Psoas muscle (tissue), 7 donors: ENCODE measurements at regions not wholly inside any gene's neighbourhood (a gene's known extent, or its start where the extent isn't known, plus 50 kb on each side); places are given as distances from the start of the nearest gene placed in this dataset.

ENCODE experiments used
- ATAC-seq, 4 donors: fragments of 200-7000 bp; cut with Tn5 transposase; one replicate each; pipeline ENCODE4 v1.9.1; 2020; ENCODE audit warnings: moderate library complexity in 3 of 4, mild to moderate bottlenecking in 2 of 4
- DNase-seq, 2 donors: peaks; one replicate each; pipeline ENCODE4 v3.0.0-alpha.2; 2020
- H3K27ac ChIP-seq: fragments of 200-600 bp; one replicate; pipeline ENCODE4 v1.8.0; 2022
- H3K27me3 ChIP-seq, 3 donors: fragments of 200-600 bp in 1 of 3; one replicate each; pipeline versions ENCODE4 v1.6.1 to v1.8.0; 2013 to 2022; ENCODE audit warnings: low read length in 2 of 3, mild to moderate bottlenecking in 2 of 3, moderate library complexity in 1 of 3; ENCODE audit not compliant: insufficient read depth in 3 of 3
- H3K36me3 ChIP-seq, 2 donors: fragments of 200-600 bp in 1 of 2; one replicate each; pipeline versions ENCODE4 v1.6.1 to v1.8.0; 2013 to 2022; ENCODE audit warnings: low read depth in 1 of 2, mild to moderate bottlenecking in 1 of 2, moderate library complexity in 1 of 2; ENCODE audit not compliant: insufficient read depth in 1 of 2
- H3K4me1 ChIP-seq: fragments of 200-600 bp; one replicate; pipeline ENCODE4 v1.8.0; 2022
- H3K4me3 ChIP-seq: fragments of 200-600 bp; one replicate; pipeline ENCODE4 v1.8.0; 2022; ENCODE audit warnings: mild to moderate bottlenecking
- H3K9me3 ChIP-seq: fragments of 200-600 bp; one replicate; pipeline ENCODE4 v1.8.0; 2022
- CTCF ChIP-seq: fragments of 200-600 bp; IDR thresholded peaks from one replicate; pipeline ENCODE4 v1.8.0; 2022; ENCODE audit warnings: antibody characterized with exemption
- WGBS, 3 donors: extraction: QIAGEN DNeasy Blood & Tissue Kit; methylation state at CpG; one replicate each; pipeline versions ENCODE4 v1.1.6 to v1.1.7; 2013; 5-methylcytosine and 5-hydroxymethylcytosine counted together
- intact Hi-C, 2 donors: fragments of 100-400 bp; cut with DNase I; formaldehyde crosslinking; loops; one replicate each; pipeline versions ENCODE4 v1.11.0 to v1.14.2; 2022
- donor health status: healthy with polysubstance abuse.
- donor health status: DM: no; HTN: no; CAD: no; lungs with moderate emphysema.
- donor health status: Bipolar disorder and iron deficiency.
- donor health status: healthy.
- donor health status: DM: yes; HTN: yes; CAD: no.
- donor health status: DM: no; HTN: no; CAD: no.
- donor health status: DM: yes; HTN: yes; CAD: no.

GRCh38 chr3:166955201-166955939 lies 424.7 kb downstream of the ZBBX start:
- Histone ChIP-seq H3K4me1 (no peaks in the 10 kb centered on the region), H3K27me3 (no peaks in the 10 kb centered on the region), H3K9me3 (no peaks in the 10 kb centered on the region), H3K27ac (no peak overlapping the region), H3K36me3 (no peaks in the 10 kb centered on the region), H3K4me3 (no peak overlapping the region)
- intact Hi-C loops, result no loop called here
- TF ChIP-seq CTCF, result no peak
- 91 to 95% (median 92%) methylated on average over 7 of the region's 7 CpGs for WGBS, 3 donors
- ATAC-seq (no peak), DNase-seq (no peak)

GRCh38 chr3:166934879-166935278 lies 445.2 kb downstream of the ZBBX start:
- intact Hi-C loops, result no loop called here
- Histone ChIP-seq H3K4me3 (no peak overlapping the region), H3K27ac (no peak overlapping the region), H3K27me3 (no peaks in the 10 kb centered on the region), H3K36me3 (no peaks in the 10 kb centered on the region), H3K9me3 (peaks cover 5% of the 10 kb centered on the region), H3K4me1 (no peaks in the 10 kb centered on the region)
- 89 to 92% (median 91%) methylated on average over 3 of the region's 3 CpGs for WGBS, 3 donors
- ATAC-seq (no peak), DNase-seq (no peak)
- TF ChIP-seq CTCF, result no peak

- intact Hi-C loops, result no loop called here
- no peaks in the 10 kb centered on the region for H3K4me1 ChIP-seq
- 86 to 92% (median 92%) methylated on average over 1 of the region's 1 CpG for WGBS, 3 donors
- DNase-seq, result no peak
- H3K27me3 ChIP-seq, result no peaks in the 10 kb centered on the region
- H3K4me3 ChIP-seq, result no peak overlapping the region
- ATAC-seq, result no peak
- H3K36me3 ChIP-seq, result no peaks in the 10 kb centered on the region
- TF ChIP-seq CTCF, result no peak
- peaks cover 6% of the 10 kb centered on the region for H3K9me3 ChIP-seq
- no peak overlapping the region for H3K27ac ChIP-seq
These were observed 462.7 kb downstream of the ZBBX start for GRCh38 chr3:166917437-166917836.

GRCh38 chr3:166902374-166902773 lies 477.7 kb downstream of the ZBBX start:
- no peak for DNase-seq
- H3K27me3 ChIP-seq, result no peaks in the 10 kb centered on the region
- ATAC-seq, result no peak
- H3K4me3 ChIP-seq, result no peak overlapping the region
- H3K4me1 ChIP-seq, result no peaks in the 10 kb centered on the region
- intact Hi-C loops, result no loop called here
- no peak for TF ChIP-seq CTCF
- H3K36me3 ChIP-seq, result no peaks in the 10 kb centered on the region
- no peaks in the 10 kb centered on the region for H3K9me3 ChIP-seq
- no peak overlapping the region for H3K27ac ChIP-seq
